AG04450 (cell line): ENCODE measurements at regions not wholly inside any gene's neighbourhood (a gene's known extent, or its start where the extent isn't known, plus 50 kb on each side); places are given as distances from the start of the nearest gene placed in this dataset. TPM values are rescaled to one million over a fixed set of nuclear protein-coding genes. Genes with fewer than 3 reads are reported as not detected.

Experiments used
- small RNA-seq: library from RNA; depleted of rRNA; stranded (forward); fragments of <200 nt; gene quantifications from one replicate; pipeline ENCODE3, GENCODE V24; 2012; ENCODE audit warnings: low read depth; ENCODE audit not compliant: insufficient read length

Small RNAs in the stretch of these regions (small RNA-seq; reads per million reads assigned to genes)
- not detected for gene RN7SKP157
- gene RNU6-913P = not detected
